Smooth muscle cell (in vitro differentiated cells): ENCODE measurements at regions not wholly inside any gene's neighbourhood (a gene's known extent, or its start where the extent isn't known, plus 50 kb on each side); places are given as distances from the start of the nearest gene placed in this dataset.
A peak's percentile ranks its signal among the peaks of the same experiment; 100 is the strongest.

Source experiments
- DNase-seq: peaks from one replicate; lab custom pipeline; 2025; ENCODE audit not compliant: unreplicated experiment; lab: John Stamatoyannopoulos, UW
- H2AFZ ChIP-seq: fragments of 200-600 bp; sonication (generic); 2 replicates; pipeline ENCODE4 v1.6.0; 2016; ENCODE audit warnings: antibody characterized with exemption, low read depth, mild to moderate bottlenecking
- H3F3A ChIP-seq: fragments of 200-600 bp; sonication (generic); 2 replicates; pipeline ENCODE4 v1.6.0; 2017; ENCODE audit warnings: antibody characterized with exemption, low read depth
- H3K27ac ChIP-seq: fragments of 200-600 bp; sonication (generic); 2 replicates; pipeline ENCODE4 v1.5.1; 2016; ENCODE audit warnings: low read depth, mild to moderate bottlenecking
- H3K27me3 ChIP-seq: fragments of 200-600 bp; sonication (generic); 2 replicates; pipeline ENCODE4 v1.6.1; 2016; ENCODE audit warnings: low read depth, mild to moderate bottlenecking
- H3K36me3 ChIP-seq: fragments of 200-600 bp; sonication (generic); 2 replicates; pipeline ENCODE4 v1.5.1; 2016; ENCODE audit warnings: low read depth
- H3K4me1 ChIP-seq: fragments of 200-600 bp; sonication (generic); 2 replicates; pipeline ENCODE4 v1.5.1; 2016; ENCODE audit warnings: low read depth
- H3K4me2 ChIP-seq: fragments of 200-600 bp; sonication (generic); 2 replicates; pipeline ENCODE4 v1.6.0; 2016; ENCODE audit warnings: mild to moderate bottlenecking
- H3K4me3 ChIP-seq: fragments of 200-600 bp; sonication (generic); 2 replicates; pipeline ENCODE4 v1.5.1; 2016; ENCODE audit warnings: mild to moderate bottlenecking
- H3K79me2 ChIP-seq: fragments of 200-600 bp; sonication (generic); 2 replicates; pipeline ENCODE4 v1.6.0; 2016; ENCODE audit warnings: low read depth, mild to moderate bottlenecking
- H3K9ac ChIP-seq: fragments of 200-600 bp; sonication (generic); 2 replicates; pipeline ENCODE4 v1.6.0; 2016; ENCODE audit warnings: low read depth
- H3K9me3 ChIP-seq: fragments of 200-600 bp; sonication (generic); replicated peaks from 2 replicates; pipeline ENCODE4 v1.5.1; 2016; ENCODE audit warnings: low read depth
- H4K20me1 ChIP-seq: fragments of 200-600 bp; sonication (generic); 2 replicates; pipeline ENCODE4 v1.6.0; 2016; ENCODE audit warnings: low read depth
- CTCF ChIP-seq: fragments of 200-600 bp; sonication (generic); IDR thresholded peaks from 2 replicates; pipeline ENCODE4 v1.5.1; 2017; ENCODE audit warnings: borderline replicate concordance, mild to moderate bottlenecking, antibody characterized with exemption; ENCODE audit not compliant: insufficient read depth, poor library complexity, severe bottlenecking
- WGBS: methylation state at CpG from one replicate; pipeline ENCODE4 v1.1.7; 2016; ENCODE audit warnings: low lambda C conversion rate; 5-methylcytosine and 5-hydroxymethylcytosine counted together

- DNase-seq, result no peak
- WGBS, result 59% methylated on average over 4 of the region's 4 CpGs
Observed at GRCh38 chr18:34942276-34942675, 98.9 kb upstream of the MAPRE2 start.

GRCh38 chr18:34942975-34943374, 98.2 kb upstream of the MAPRE2 start:
- no peak overlapping the region for H2AFZ ChIP-seq

More at GRCh38 chr18:34942276-34942675, 98.9 kb upstream of the MAPRE2 start:
- no peaks in the 10 kb centered on the region for H3K4me1 ChIP-seq
- no peak overlapping the region for H3K4me3 ChIP-seq
- no peaks in the 10 kb centered on the region for H3K27me3 ChIP-seq
- H3K36me3 ChIP-seq, result no peaks in the 10 kb centered on the region
- no peaks in the 10 kb centered on the region for H4K20me1 ChIP-seq
- H2AFZ ChIP-seq, result peak overlapping the region; percentile 26
- no peaks in the 10 kb centered on the region for H3K9me3 ChIP-seq
- no peak overlapping the region for H3K27ac ChIP-seq
- H3K4me2 ChIP-seq, result peak overlapping the region; percentile 55
- H3K79me2 ChIP-seq, result no peaks in the 10 kb centered on the region
- no peak for TF ChIP-seq CTCF
- no peaks in the 10 kb centered on the region for H3F3A ChIP-seq
- H3K9ac ChIP-seq, result no peak overlapping the region

GRCh38 chr18:34943587-34943986, 97.6 kb upstream of the MAPRE2 start:
- WGBS, result 79% methylated on average over 2 of the region's 2 CpGs

More at GRCh38 chr18:34942975-34943374, 98.2 kb upstream of the MAPRE2 start:
- H3K27me3 ChIP-seq, result no peaks in the 10 kb centered on the region
- H3K36me3 ChIP-seq, result no peaks in the 10 kb centered on the region
- no peaks in the 10 kb centered on the region for H3K9me3 ChIP-seq
- no peaks in the 10 kb centered on the region for H3K79me2 ChIP-seq
- H3K27ac ChIP-seq, result no peak overlapping the region
- no peak overlapping the region for H3K4me2 ChIP-seq
- H4K20me1 ChIP-seq, result no peaks in the 10 kb centered on the region
- no peak for TF ChIP-seq CTCF
- no peak overlapping the region for H3K4me3 ChIP-seq
- H3K9ac ChIP-seq, result no peak overlapping the region
- 88% methylated on average over 7 of the region's 7 CpGs for WGBS
- no peak for DNase-seq
- no peaks in the 10 kb centered on the region for H3F3A ChIP-seq
- H3K4me1 ChIP-seq, result peaks cover 3% of the 10 kb centered on the region

More at GRCh38 chr18:34943587-34943986, 97.6 kb upstream of the MAPRE2 start:
- Histone ChIP-seq H3K27ac (no peak overlapping the region), H3F3A (no peaks in the 10 kb centered on the region), H3K9ac (no peak overlapping the region), H3K79me2 (no peaks in the 10 kb centered on the region), H4K20me1 (no peaks in the 10 kb centered on the region), H3K27me3 (no peaks in the 10 kb centered on the region), H3K4me3 (no peak overlapping the region), H3K4me1 (peaks cover 3% of the 10 kb centered on the region), H3K9me3 (no peaks in the 10 kb centered on the region), H3K36me3 (no peaks in the 10 kb centered on the region), H2AFZ (no peak overlapping the region), H3K4me2 (no peak overlapping the region)
- no peak for DNase-seq
- no peak for TF ChIP-seq CTCF
